ENCODE measurements at regions not wholly inside any gene's neighbourhood (a gene's known extent, or its start where the extent isn't known, plus 50 kb on each side); places are given as distances from the start of the nearest gene placed in this dataset.
"Not testable (repeated sequence)": the region's sequence is repeated elsewhere in the genome, so short reads cannot be mapped to it uniquely, and the experiment has no call there.

- not testable (repeated sequence) for TF ChIP-seq POLR2A (IDR thresholded peaks at IDR 0.05); CTCF (IDR thresholded peaks at IDR 0.05 in 4 of 5, conservative IDR thresholded peaks at IDR 0.05 in 1 of 5)
These were observed 189.6 kb upstream of the GPR149 start for GRCh38 chr3:154619621-154620020.
